Astrocyte (in vitro differentiated cells and primary cell): ENCODE measurements at regions not wholly inside any gene's neighbourhood (a gene's known extent, or its start where the extent isn't known, plus 50 kb on each side); places are given as distances from the start of the nearest gene placed in this dataset.

Experiments used
- DNase-seq: peaks from one replicate; pipeline ENCODE4 v3.0.0-alpha.2; 2010; ENCODE audit warnings: low read depth
- FAIRE-seq: peaks from 2 replicates; lab custom pipeline; 2011; peaks lifted over from hg19 to GRCh38; lab: Jason Lieb, UNC
- H2AFZ ChIP-seq: 2 replicates; pipeline ENCODE4 v1.6.0; 2012; ENCODE audit warnings: low read depth, low read length, inconsistent platforms
- H3K27ac ChIP-seq: 2 replicates; pipeline ENCODE4 v1.5.1; 2011; ENCODE audit warnings: low read depth, low read length, inconsistent platforms
- H3K27me3 ChIP-seq: 2 replicates; pipeline ENCODE4 v1.6.0; 2011; ENCODE audit warnings: low read length, inconsistent platforms; ENCODE audit not compliant: insufficient read depth
- H3K36me3 ChIP-seq: 2 replicates; pipeline ENCODE4 v1.5.1; 2011; ENCODE audit warnings: low read length, inconsistent platforms; ENCODE audit not compliant: insufficient read depth
- H3K4me1 ChIP-seq: 2 replicates; pipeline ENCODE4 v1.5.1; 2011; ENCODE audit warnings: low read length, inconsistent platforms; ENCODE audit not compliant: insufficient read depth
- H3K4me2 ChIP-seq: 2 replicates; pipeline ENCODE4 v1.6.0; 2012; ENCODE audit warnings: low read length, inconsistent platforms
- H3K4me3 ChIP-seq: 2 replicates; pipeline ENCODE4 v1.5.1; 2011; ENCODE audit warnings: low read depth, mild to moderate bottlenecking, low read length, inconsistent platforms; ENCODE audit not compliant: insufficient read depth
- H3K79me2 ChIP-seq: 2 replicates; pipeline ENCODE4 v1.6.0; 2012; ENCODE audit warnings: mild to moderate bottlenecking, low read length, inconsistent platforms; ENCODE audit not compliant: insufficient read depth
- H3K9ac ChIP-seq: 2 replicates; pipeline ENCODE4 v1.6.0; 2012; ENCODE audit warnings: mild to moderate bottlenecking, low read length, inconsistent platforms
- H3K9me3 ChIP-seq: 2 replicates; pipeline ENCODE4 v1.5.1; 2012; ENCODE audit warnings: low read depth, mild to moderate bottlenecking, low read length, inconsistent platforms; ENCODE audit not compliant: insufficient read depth
- H4K20me1 ChIP-seq: 2 replicates; pipeline ENCODE4 v1.6.0; 2012; ENCODE audit warnings: low read length, inconsistent platforms; ENCODE audit not compliant: insufficient read depth
- H3K27ac Mint-ChIP-seq: one replicate; pipeline ENCODE4 v1.8.0; 2021; ENCODE audit warnings: mild to moderate bottlenecking, mixed read lengths; ENCODE audit not compliant: unreplicated experiment
- H3K27me3 Mint-ChIP-seq: one replicate; pipeline ENCODE4 v1.8.0; 2021; ENCODE audit warnings: low read depth, mixed read lengths; ENCODE audit not compliant: unreplicated experiment
- H3K36me3 Mint-ChIP-seq: one replicate; pipeline ENCODE4 v1.8.0; 2021; ENCODE audit warnings: low read depth, mixed read lengths; ENCODE audit not compliant: unreplicated experiment
- H3K4me1 Mint-ChIP-seq: one replicate; pipeline ENCODE4 v1.8.0; 2021; ENCODE audit warnings: low read depth, mixed read lengths; ENCODE audit not compliant: unreplicated experiment
- H3K4me3 Mint-ChIP-seq: one replicate; pipeline ENCODE4 v1.8.0; 2021; ENCODE audit warnings: mild to moderate bottlenecking, moderate library complexity, mixed read lengths; ENCODE audit not compliant: unreplicated experiment
- H3K9me3 Mint-ChIP-seq: one replicate; pipeline ENCODE4 v1.8.0; 2021; ENCODE audit warnings: mild to moderate bottlenecking, mixed read lengths; ENCODE audit not compliant: unreplicated experiment
- CTCF ChIP-seq: IDR thresholded peaks from 2 replicates; pipeline ENCODE4 v1.5.1; 2011; ENCODE audit warnings: low read depth, mild to moderate bottlenecking, inconsistent platforms, low read length, moderate library complexity; ENCODE audit not compliant: insufficient read depth
- EZH2 ChIP-seq: IDR thresholded peaks from 2 replicates; pipeline ENCODE4 v1.6.1; 2012; ENCODE audit warnings: mild to moderate bottlenecking, low read length, inconsistent platforms; ENCODE audit not compliant: insufficient read depth

DNA sequence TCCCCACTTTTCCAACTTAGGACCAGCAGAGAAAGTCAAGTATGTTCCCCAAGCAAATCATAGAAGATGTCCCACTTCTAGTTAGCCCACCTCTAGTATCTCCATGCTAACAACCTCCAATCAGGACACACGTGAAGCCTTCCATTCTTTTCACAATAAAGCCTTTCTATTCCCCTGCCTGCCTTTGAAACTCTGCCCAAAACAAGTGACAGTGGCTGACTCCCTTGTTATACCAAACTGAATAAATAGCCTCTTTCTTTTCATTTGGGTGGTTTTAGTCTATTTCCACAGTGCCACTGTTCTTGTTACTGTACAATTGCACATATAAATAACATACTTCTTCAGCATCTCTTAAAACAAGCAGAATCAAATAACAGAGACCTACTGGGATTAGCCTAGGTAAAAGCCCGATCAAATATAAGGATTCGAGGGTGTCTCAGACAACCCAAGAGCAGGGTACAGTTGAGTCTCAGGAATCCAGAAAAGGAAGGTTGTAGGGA lies 118.0 kb upstream of the NPHP3 start:
- Mint-ChIP-seq H3K4me3 (peak overlapping the region; percentile 22), H3K27ac (no peak overlapping the region), H3K4me1 (peaks cover 7% of the 10 kb centered on the region), H3K36me3 (no peaks in the 10 kb centered on the region), H3K9me3 (no peaks in the 10 kb centered on the region), H3K27me3 (no peaks in the 10 kb centered on the region)
- Histone ChIP-seq H3K4me3 (no peak overlapping the region), H3K79me2 (no peaks in the 10 kb centered on the region), H3K27me3 (no peaks in the 10 kb centered on the region), H3K4me1 (no peaks in the 10 kb centered on the region), H3K4me2 (no peak overlapping the region), H2AFZ (no peak overlapping the region), H3K27ac (no peak overlapping the region), H4K20me1 (no peaks in the 10 kb centered on the region), H3K9me3 (no peaks in the 10 kb centered on the region), H3K36me3 (no peaks in the 10 kb centered on the region), H3K9ac (no peak overlapping the region)
- no peak for DNase-seq
- TF ChIP-seq EZH2 (no peak), CTCF (no peak)
- no peak for FAIRE-seq

GRCh38 chr3:132838477-132838876 lies 116.3 kb upstream of the NPHP3 start:
- H3K27ac Mint-ChIP-seq: no peak overlapping the region
- H3K9me3 Mint-ChIP-seq: no peaks in the 10 kb centered on the region
- no peaks in the 10 kb centered on the region for H3K27me3 Mint-ChIP-seq
- Histone ChIP-seq H3K36me3 (no peaks in the 10 kb centered on the region), H3K4me1 (no peaks in the 10 kb centered on the region), H3K27me3 (no peaks in the 10 kb centered on the region), H3K4me2 (no peak overlapping the region), H3K4me3 (no peak overlapping the region), H2AFZ (no peak overlapping the region), H3K79me2 (no peaks in the 10 kb centered on the region), H3K9me3 (no peaks in the 10 kb centered on the region), H4K20me1 (no peaks in the 10 kb centered on the region), H3K27ac (no peak overlapping the region), H3K9ac (no peak overlapping the region)
- TF ChIP-seq CTCF (no peak), EZH2 (no peak)
- FAIRE-seq: no peak
- H3K4me3 Mint-ChIP-seq: no peak overlapping the region
- no peak for DNase-seq
- H3K36me3 Mint-ChIP-seq: no peaks in the 10 kb centered on the region
- peaks cover under 1% of the 10 kb centered on the region for H3K4me1 Mint-ChIP-seq

GRCh38 chr3:132837615-132838014 lies 115.4 kb upstream of the NPHP3 start:
- Histone ChIP-seq H2AFZ (no peak overlapping the region), H3K4me2 (no peak overlapping the region), H3K9ac (no peak overlapping the region), H3K4me1 (no peaks in the 10 kb centered on the region), H3K27me3 (no peaks in the 10 kb centered on the region), H4K20me1 (no peaks in the 10 kb centered on the region), H3K36me3 (no peaks in the 10 kb centered on the region), H3K4me3 (no peak overlapping the region), H3K27ac (no peak overlapping the region), H3K79me2 (no peaks in the 10 kb centered on the region), H3K9me3 (no peaks in the 10 kb centered on the region)
- DNase-seq (no peak), FAIRE-seq (no peak)
- Mint-ChIP-seq H3K27ac (no peak overlapping the region), H3K9me3 (no peaks in the 10 kb centered on the region), H3K36me3 (no peaks in the 10 kb centered on the region), H3K4me3 (no peak overlapping the region), H3K27me3 (no peaks in the 10 kb centered on the region), H3K4me1 (no peaks in the 10 kb centered on the region)
- TF ChIP-seq CTCF (no peak), EZH2 (no peak)
